Stimulated activated CD8-positive, alpha-beta memory T cell treated with anti-CD3 and anti-CD28 coated beads, Interleukin-7, amount 100 ng/mL, for 24 hours (primary cell): ENCODE measurements at regions not wholly inside any gene's neighbourhood (a gene's known extent, or its start where the extent isn't known, plus 50 kb on each side); places are given as distances from the start of the nearest gene placed in this dataset.

Experiments used
- DNase-seq: peaks from one replicate; pipeline ENCODE4 v3.0.0-alpha.2; 2020; ENCODE audit warnings: low read depth

GRCh38 chr11:69545976-69546617 lies 64.6 kb downstream of the LINC01488 start:
- no peak for DNase-seq

GRCh38 chr11:69546735-69547370 lies 65.4 kb downstream of the LINC01488 start:
- peak; percentile 25 for DNase-seq

GRCh38 chr11:69550846-69551245 lies 69.4 kb downstream of the LINC01488 start:
- DNase-seq: no peak

DNA sequence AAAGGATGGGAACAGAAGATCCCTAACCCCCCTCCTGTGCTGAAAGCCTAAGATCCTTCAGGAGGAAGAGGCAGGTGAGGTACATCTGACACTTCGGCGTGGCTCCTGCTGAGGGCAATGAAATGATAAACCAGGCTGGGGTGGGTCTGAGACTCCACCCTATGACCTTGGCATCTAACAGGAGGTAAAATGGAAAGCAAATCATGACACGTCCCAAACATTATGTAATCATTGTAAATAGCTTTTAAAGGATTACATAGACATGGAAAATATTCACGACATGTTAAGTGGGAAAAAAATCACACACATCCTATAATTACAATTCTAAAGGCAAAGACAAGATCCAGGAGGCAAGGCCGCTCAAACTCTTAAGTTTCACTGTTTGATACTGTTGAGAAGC lies 70.5 kb downstream of the LINC01488 start:
- no peak for DNase-seq

GRCh38 chr11:69552951-69553350 lies 71.5 kb downstream of the LINC01488 start:
- no peak for DNase-seq

GRCh38 chr11:69553416-69554357 lies 72.2 kb downstream of the LINC01488 start:
- no peak for DNase-seq

- DNase-seq: no peak
Measured at GRCh38 chr11:69554849-69555248, 73.4 kb downstream of the LINC01488 start.

DNA sequence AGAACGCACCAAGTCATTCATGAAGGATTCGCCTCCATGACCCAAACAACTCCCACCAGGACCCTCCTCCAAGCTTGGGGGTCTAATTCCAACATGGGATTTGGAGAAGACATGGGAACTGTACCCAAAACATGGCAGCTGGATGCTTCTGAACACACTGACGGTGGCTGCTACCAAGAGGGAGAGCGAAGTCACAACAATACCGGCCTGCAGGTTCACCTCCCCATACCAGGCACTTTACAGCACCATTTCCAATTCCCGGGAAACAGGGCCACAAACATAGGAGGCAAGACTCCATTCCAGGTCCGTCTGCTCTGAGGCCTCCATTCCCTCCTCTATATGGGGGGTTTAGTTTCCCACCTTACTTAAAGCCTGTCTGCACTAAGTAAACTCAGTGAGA lies 75.8 kb downstream of the LINC01488 start:
- no peak for DNase-seq

GRCh38 chr11:69558519-69558941 lies 77.1 kb downstream of the LINC01488 start:
- no peak for DNase-seq

- no peak for DNase-seq
Measured at GRCh38 chr11:69559181-69559580, 77.7 kb downstream of the LINC01488 start.

GRCh38 chr11:69560141-69560790 lies 78.8 kb downstream of the LINC01488 start:
- DNase-seq: no peak

- no peak for DNase-seq
Measured at GRCh38 chr11:69562302-69562701, 78.7 kb upstream of the CCND1 start.

GRCh38 chr11:69562816-69563215 lies 78.1 kb upstream of the CCND1 start:
- DNase-seq: no peak

DNA sequence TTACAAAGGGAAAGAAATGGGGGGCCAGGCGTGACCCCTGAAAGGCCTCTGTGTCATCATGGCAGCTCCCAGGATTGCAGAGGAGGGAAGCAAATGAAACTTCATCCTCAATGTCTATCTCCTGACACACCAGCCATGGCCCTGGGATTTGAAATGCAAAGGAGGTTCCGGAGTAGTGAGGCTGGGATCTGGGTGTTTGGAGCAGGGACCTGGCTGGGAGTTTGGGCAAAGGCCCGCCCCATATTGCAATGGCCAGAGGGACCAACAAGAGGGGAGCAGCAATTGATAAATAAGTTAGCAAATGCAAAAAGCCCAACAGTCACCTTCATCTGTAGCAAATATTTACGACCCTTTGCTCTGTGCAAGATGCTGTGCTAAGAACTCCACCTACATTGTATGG lies 77.7 kb upstream of the CCND1 start:
- DNase-seq: no peak

GRCh38 chr11:69563946-69564775 lies 76.8 kb upstream of the CCND1 start:
- no peak for DNase-seq

DNA sequence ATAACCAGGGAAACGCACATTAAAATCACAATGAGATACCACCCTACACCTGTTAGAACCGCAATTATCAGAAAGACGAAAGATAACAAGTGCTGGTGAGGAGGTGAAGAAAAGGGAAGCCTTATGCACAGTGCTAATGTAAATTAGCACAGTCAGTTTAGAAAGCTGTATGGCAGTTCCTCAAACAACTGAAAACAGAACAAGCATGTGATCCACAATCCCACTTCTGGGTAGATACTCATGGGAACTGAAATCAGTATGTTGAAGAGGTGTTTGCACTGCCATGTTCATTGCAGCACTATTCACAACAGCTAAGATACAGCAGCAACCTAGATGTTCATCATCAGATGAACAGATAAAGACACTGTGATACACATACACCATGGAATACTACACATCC lies 75.0 kb upstream of the CCND1 start:
- DNase-seq: no peak

- DNase-seq: no peak
Measured at GRCh38 chr11:69567951-69568808, 72.8 kb upstream of the CCND1 start.

DNA sequence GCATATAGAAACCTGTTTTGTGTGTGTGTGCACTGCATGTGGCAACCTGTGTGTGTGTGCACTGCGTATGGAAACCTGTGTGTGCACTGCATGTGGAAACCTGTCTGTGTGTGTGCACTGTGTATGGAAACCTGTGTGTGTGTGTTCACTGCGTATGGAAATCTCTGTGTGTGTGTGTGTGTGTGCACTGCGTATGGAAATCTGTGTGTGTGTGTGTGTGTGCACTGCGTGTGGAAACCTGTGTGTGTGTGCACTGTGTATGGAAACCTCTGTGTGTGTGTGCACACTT lies 72.2 kb upstream of the CCND1 start:
- DNase-seq: no peak

DNA sequence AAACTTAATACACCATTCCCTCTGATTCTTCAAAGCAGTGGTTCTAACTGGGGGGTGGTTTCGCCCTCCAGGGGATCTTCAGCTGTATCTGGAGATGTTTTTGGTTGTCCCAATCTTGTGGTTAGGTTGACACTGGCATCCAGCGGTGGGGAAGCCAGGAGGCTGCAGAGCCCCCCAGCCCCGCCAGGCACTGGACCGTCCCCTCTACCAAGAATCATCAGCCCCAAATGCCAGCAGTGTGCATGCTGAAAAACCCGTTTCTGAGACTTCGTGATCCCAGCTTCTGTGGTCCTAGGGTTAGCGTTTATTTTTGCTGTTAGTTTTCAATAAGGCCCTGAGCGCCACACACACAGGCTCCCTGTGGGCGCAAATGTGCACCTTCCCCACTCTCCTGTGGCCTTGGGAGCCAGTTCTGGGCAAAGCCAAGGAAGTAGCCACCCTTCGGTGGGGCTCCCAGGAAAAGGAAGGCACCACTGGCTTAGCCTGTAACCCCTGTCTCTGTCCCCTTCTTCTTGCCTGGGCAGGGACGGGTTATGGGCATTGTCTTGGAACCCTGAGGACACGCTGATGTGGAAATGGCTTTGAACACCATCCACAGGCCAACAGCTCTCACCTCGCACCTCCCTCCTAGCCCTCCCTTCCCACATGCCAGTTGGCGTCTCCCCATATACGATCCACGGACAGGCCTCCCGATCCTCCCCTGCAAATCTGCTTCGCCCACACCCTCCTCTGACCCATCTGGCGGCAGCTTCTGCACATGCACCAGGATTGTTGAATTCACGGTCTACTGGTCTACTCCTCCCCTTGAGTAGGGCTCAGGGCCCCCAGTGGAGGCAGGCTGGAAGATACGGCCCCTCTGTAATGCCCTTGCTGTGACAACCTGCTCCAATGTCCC lies 71.4 kb upstream of the CCND1 start:
- no peak for DNase-seq
